Vagina (tissue), 2 donors: ENCODE measurements at regions not wholly inside any gene's neighbourhood (a gene's known extent, or its start where the extent isn't known, plus 50 kb on each side); places are given as distances from the start of the nearest gene placed in this dataset.

ENCODE experiments used
- CTCF ChIP-seq, 3 experiments: fragments of 450-650 bp in 2 of 3; fragments of 200-600 bp in 1 of 3; sonication (generic) in 1 of 3; IDR thresholded peaks; one replicate each; pipeline ENCODE4 v1.5.1; 2017 to 2019; ENCODE audit warnings: antibody characterized with exemption in 3 of 3, mild to moderate bottlenecking in 2 of 3, moderate library complexity in 2 of 3
- POLR2A ChIP-seq, 2 donors: fragments of 450-650 bp; IDR thresholded peaks; one replicate each; pipeline ENCODE4 v1.6.1; 2017; ENCODE audit warnings: antibody characterized with exemption in 2 of 2, mild to moderate bottlenecking in 2 of 2, moderate library complexity in 2 of 2

DNA sequence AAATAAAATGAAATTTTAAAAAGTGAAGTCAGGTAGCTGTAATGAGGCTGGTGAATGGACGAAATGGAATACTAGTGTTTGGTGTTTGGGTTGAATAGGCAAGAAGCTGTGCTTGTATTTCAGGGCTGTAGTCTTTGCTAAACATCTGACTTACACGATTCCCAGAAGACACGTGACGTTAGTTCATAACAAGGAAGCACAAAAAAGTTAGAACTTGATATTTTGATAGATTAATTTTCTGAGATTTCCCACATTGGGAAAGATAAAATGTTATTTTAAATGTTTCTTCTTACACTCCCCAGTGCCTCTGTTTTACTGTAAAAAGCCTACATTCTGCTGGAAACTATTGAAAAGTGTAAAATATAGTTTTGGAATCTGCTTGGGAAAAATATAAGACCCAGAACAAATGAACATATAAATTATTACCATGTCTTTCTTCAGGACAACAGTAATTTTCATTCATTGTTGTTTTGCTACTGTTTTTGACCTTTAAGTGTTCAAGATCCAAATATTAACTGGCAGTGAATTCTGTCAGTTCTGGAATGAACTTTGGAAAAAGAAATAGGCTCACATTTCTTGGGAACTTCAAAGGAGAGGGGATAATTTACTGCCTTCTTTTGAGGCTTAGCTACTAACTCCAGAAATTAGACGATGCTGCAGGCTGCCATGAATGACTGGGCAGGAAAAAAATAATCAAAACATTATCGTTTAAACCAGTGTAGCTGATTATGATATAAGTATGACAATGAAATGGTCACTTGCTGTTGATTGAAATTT lies 241.3 kb downstream of the SLITRK6 start:
- TF ChIP-seq CTCF (IDR thresholded peaks at IDR 0.05) (no peak), POLR2A (IDR thresholded peaks at IDR 0.05) (no peak)
